Lower lobe of right lung (tissue), 2 donors: ENCODE measurements at regions not wholly inside any gene's neighbourhood (a gene's known extent, or its start where the extent isn't known, plus 50 kb on each side); places are given as distances from the start of the nearest gene placed in this dataset.
A peak's percentile ranks its signal among the peaks of the same experiment; 100 is the strongest.

ENCODE experiments used
- ATAC-seq, 2 donors: fragments of 200-7000 bp; cut with Tn5 transposase; one replicate each; pipeline ENCODE4 v1.9.1; 2020 to 2022; ENCODE audit warnings: mild to moderate bottlenecking in 2 of 2, moderate library complexity in 2 of 2
- DNase-seq: peaks from one replicate; pipeline ENCODE4 v3.0.0-alpha.2; 2020
- H3K27ac ChIP-seq: fragments of 200-600 bp; one replicate; pipeline ENCODE4 v1.8.0; 2022
- H3K27me3 ChIP-seq: fragments of 200-600 bp; one replicate; pipeline ENCODE4 v1.8.0; 2022; ENCODE audit warnings: low read depth
- H3K36me3 ChIP-seq: fragments of 200-600 bp; one replicate; pipeline ENCODE4 v1.8.0; 2022; ENCODE audit warnings: mild to moderate bottlenecking
- H3K4me1 ChIP-seq: fragments of 200-600 bp; one replicate; pipeline ENCODE4 v1.8.0; 2022
- H3K4me3 ChIP-seq: fragments of 200-600 bp; one replicate; pipeline ENCODE4 v1.8.0; 2022; ENCODE audit warnings: mild to moderate bottlenecking
- H3K9me3 ChIP-seq: fragments of 200-600 bp; one replicate; pipeline ENCODE4 v1.8.0; 2022
- intact Hi-C: fragments of 100-400 bp; cut with DNase I; formaldehyde crosslinking; loops from one replicate; pipeline ENCODE4 v1.11.0; 2022
- TF ChIP-seq, protein P1 (sequence below): fragments of 200-600 bp; IDR thresholded peaks from one replicate; pipeline ENCODE4 v1.8.0; 2022; ENCODE audit warnings: antibody characterized with exemption, mild to moderate bottlenecking
- donor health status: DM: no; HTN: yes; CAD: no; lungs with severe emphysema.

- H3K36me3 ChIP-seq, result no peaks in the 10 kb centered on the region
- H3K27me3 ChIP-seq, result no peaks in the 10 kb centered on the region
- no peak overlapping the region for H3K4me3 ChIP-seq
- intact Hi-C loops, result no loop called here
- H3K27ac ChIP-seq, result no peak overlapping the region
- peak in 1 of 2 donors; percentile 18 for ATAC-seq
- TF ChIP-seq, protein P1, sequence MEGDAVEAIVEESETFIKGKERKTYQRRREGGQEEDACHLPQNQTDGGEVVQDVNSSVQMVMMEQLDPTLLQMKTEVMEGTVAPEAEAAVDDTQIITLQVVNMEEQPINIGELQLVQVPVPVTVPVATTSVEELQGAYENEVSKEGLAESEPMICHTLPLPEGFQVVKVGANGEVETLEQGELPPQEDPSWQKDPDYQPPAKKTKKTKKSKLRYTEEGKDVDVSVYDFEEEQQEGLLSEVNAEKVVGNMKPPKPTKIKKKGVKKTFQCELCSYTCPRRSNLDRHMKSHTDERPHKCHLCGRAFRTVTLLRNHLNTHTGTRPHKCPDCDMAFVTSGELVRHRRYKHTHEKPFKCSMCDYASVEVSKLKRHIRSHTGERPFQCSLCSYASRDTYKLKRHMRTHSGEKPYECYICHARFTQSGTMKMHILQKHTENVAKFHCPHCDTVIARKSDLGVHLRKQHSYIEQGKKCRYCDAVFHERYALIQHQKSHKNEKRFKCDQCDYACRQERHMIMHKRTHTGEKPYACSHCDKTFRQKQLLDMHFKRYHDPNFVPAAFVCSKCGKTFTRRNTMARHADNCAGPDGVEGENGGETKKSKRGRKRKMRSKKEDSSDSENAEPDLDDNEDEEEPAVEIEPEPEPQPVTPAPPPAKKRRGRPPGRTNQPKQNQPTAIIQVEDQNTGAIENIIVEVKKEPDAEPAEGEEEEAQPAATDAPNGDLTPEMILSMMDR, result no peak
- H3K4me1 ChIP-seq, result no peaks in the 10 kb centered on the region
- no peaks in the 10 kb centered on the region for H3K9me3 ChIP-seq
- no peak for DNase-seq
Measured at GRCh38 chr1:219304227-219305226, 130.8 kb downstream of the LYPLAL1 start.

- Histone ChIP-seq H3K4me3 (no peak overlapping the region), H3K36me3 (no peaks in the 10 kb centered on the region), H3K27me3 (no peaks in the 10 kb centered on the region), H3K9me3 (no peaks in the 10 kb centered on the region), H3K27ac (no peak overlapping the region), H3K4me1 (no peaks in the 10 kb centered on the region)
- intact Hi-C loops, result no loop called here
- ATAC-seq (no peak), DNase-seq (no peak)
- TF ChIP-seq, protein P1, result no peak
Measured at GRCh38 chr1:219302697-219303096, 129.0 kb downstream of the LYPLAL1 start.

DNA sequence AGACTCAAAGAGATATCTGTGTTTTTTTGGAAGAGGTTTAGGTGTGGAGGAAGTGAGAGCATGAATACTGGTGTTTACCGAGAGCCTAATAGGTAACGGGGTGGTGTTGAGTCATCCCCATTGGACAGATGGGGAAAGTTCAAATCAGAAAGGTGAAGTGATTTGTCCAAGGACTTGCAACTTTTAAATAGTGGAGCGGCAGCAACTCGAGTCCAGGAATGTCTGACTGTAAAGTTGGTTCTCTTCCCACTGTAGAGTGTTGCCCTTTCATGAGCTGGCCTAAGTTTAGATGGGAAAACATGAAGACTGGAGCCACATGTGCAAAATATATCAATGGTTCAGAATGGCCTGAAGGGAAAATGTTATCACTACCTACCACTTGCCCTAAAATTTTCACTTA, 125.7 kb downstream of the LYPLAL1 start:
- intact Hi-C loops, result no loop called here
- DNase-seq (no peak), ATAC-seq (no peak)
- H3K4me1 ChIP-seq, result no peaks in the 10 kb centered on the region
- no peaks in the 10 kb centered on the region for H3K36me3 ChIP-seq
- H3K27ac ChIP-seq, result no peak overlapping the region
- no peaks in the 10 kb centered on the region for H3K27me3 ChIP-seq
- TF ChIP-seq, protein P1, result no peak
- no peaks in the 10 kb centered on the region for H3K9me3 ChIP-seq
- no peak overlapping the region for H3K4me3 ChIP-seq

DNA sequence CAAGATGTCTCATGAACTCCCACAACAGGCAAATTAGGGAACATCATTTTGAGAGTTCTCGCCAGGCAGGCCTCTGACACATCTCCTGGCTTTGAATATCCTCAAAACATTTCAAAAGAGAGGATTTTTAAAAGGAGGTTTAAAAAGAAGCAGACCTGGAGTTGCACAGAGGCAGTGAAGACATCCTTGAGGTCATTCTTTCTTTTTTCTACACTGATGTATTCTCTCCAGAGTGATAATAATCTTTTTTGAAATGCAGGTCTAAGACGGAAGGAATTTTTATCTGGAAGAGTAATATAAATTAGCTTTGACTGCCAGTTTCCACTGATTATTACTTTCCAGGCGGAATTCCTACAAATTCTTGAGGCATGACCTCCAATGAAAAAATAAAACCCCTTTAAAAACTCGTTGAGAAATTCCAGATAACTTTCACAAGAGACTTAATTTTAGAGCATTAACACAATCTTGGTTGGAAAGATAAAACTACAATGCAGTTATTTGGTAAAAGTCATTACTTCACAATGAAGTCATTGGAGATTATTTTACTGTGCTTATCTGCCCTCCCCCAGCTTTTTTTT, 125.0 kb downstream of the LYPLAL1 start:
- ATAC-seq (no peak), DNase-seq (no peak)
- no peak overlapping the region for H3K4me3 ChIP-seq
- TF ChIP-seq, protein P1, result no peak
- H3K4me1 ChIP-seq, result no peaks in the 10 kb centered on the region
- no peaks in the 10 kb centered on the region for H3K27me3 ChIP-seq
- intact Hi-C loops, result no loop called here
- H3K9me3 ChIP-seq, result no peaks in the 10 kb centered on the region
- H3K36me3 ChIP-seq, result no peaks in the 10 kb centered on the region
- no peak overlapping the region for H3K27ac ChIP-seq

GRCh38 chr1:219296430-219297355, 123.0 kb downstream of the LYPLAL1 start:
- Histone ChIP-seq H3K27ac (no peak overlapping the region), H3K4me3 (no peak overlapping the region), H3K27me3 (no peaks in the 10 kb centered on the region), H3K9me3 (no peaks in the 10 kb centered on the region), H3K4me1 (no peaks in the 10 kb centered on the region), H3K36me3 (no peaks in the 10 kb centered on the region)
- intact Hi-C loops, result no loop called here
- no peak for ATAC-seq
- TF ChIP-seq, protein P1, result no peak
- no peak for DNase-seq
